Fibroblast of lung (primary cell): ENCODE measurements at regions not wholly inside any gene's neighbourhood (a gene's known extent, or its start where the extent isn't known, plus 50 kb on each side); places are given as distances from the start of the nearest gene placed in this dataset.

ENCODE experiments used
- DNase-seq, 2 donors: peaks; one replicate each; pipeline versions ENCODE4 v3.0.0 to v3.0.0-alpha.2; 2010; ENCODE audit warnings: low read depth in 2 of 2
- H2AFZ ChIP-seq: 2 replicates; pipeline ENCODE4 v1.5.1; 2012; ENCODE audit warnings: low read length, control low read depth, inconsistent platforms
- H3K27ac ChIP-seq: 2 replicates; pipeline ENCODE4 v1.5.1; 2011; ENCODE audit warnings: low read length, control low read depth; ENCODE audit not compliant: insufficient read depth
- H3K27me3 ChIP-seq: 2 replicates; pipeline ENCODE4 v1.5.1; 2011; ENCODE audit warnings: mild to moderate bottlenecking, low read length; ENCODE audit not compliant: control insufficient read depth, insufficient read depth
- H3K36me3 ChIP-seq: 2 replicates; pipeline ENCODE4 v1.5.1; 2011; ENCODE audit warnings: low read length; ENCODE audit not compliant: control insufficient read depth, insufficient read depth
- H3K4me1 ChIP-seq: 2 replicates; pipeline ENCODE4 v1.5.1; 2011; ENCODE audit warnings: low read length; ENCODE audit not compliant: control insufficient read depth, insufficient read depth; ENCODE audit errors: extremely low read depth
- H3K4me2 ChIP-seq: 2 replicates; pipeline ENCODE4 v1.5.1; 2011; ENCODE audit warnings: low read length, control low read depth; ENCODE audit not compliant: insufficient read depth; ENCODE audit errors: extremely low read depth
- H3K4me3 ChIP-seq, 4 experiments: fragments of 200-600 bp in 1 of 4; sonication (generic) in 1 of 4; replicated peaks in 1 of 4; 2 replicates each; pipeline ENCODE4 v1.5.1; 2011 to 2016; ENCODE audit warnings: low read length in 4 of 4, low read depth in 3 of 4, mild to moderate bottlenecking in 3 of 4, control low read depth in 2 of 4, inconsistent platforms in 1 of 4, mixed read lengths in 1 of 4; ENCODE audit not compliant: insufficient read depth in 1 of 4; ENCODE audit errors: control extremely low read depth in 1 of 4
- H3K79me2 ChIP-seq: 2 replicates; pipeline ENCODE4 v1.5.1; 2012; ENCODE audit warnings: mild to moderate bottlenecking, low read length, inconsistent platforms; ENCODE audit not compliant: control insufficient read depth, insufficient read depth
- H3K9ac ChIP-seq: 2 replicates; pipeline ENCODE4 v1.5.1; 2011; ENCODE audit warnings: mild to moderate bottlenecking, low read length, control low read depth; ENCODE audit not compliant: insufficient read depth
- H3K9me3 ChIP-seq: 2 replicates; pipeline ENCODE4 v1.5.1; 2012; ENCODE audit warnings: low read depth, low read length; ENCODE audit not compliant: control insufficient read depth, insufficient read depth
- H4K20me1 ChIP-seq: 2 replicates; pipeline ENCODE4 v1.5.1; 2011; ENCODE audit warnings: low read length; ENCODE audit not compliant: control insufficient read depth, insufficient read depth; ENCODE audit errors: extremely low read depth
- EZH2 ChIP-seq: IDR thresholded peaks from 2 replicates; pipeline ENCODE4 v1.5.1; 2012; ENCODE audit warnings: low read length, control low read depth, mild to moderate bottlenecking; ENCODE audit errors: missing control alignments
- TF ChIP-seq, protein P1 (sequence below), 2 donors: IDR thresholded peaks in 1 of 2; conservative IDR thresholded peaks in 1 of 2; 1 replicate in 1 of 2; 2 replicates in 1 of 2; pipeline ENCODE4 v1.5.1; 2011 to 2012; ENCODE audit warnings: low read length in 2 of 2, control low read depth in 1 of 2, inconsistent platforms in 1 of 2, low read depth in 1 of 2, mild to moderate bottlenecking in 1 of 2

DNA sequence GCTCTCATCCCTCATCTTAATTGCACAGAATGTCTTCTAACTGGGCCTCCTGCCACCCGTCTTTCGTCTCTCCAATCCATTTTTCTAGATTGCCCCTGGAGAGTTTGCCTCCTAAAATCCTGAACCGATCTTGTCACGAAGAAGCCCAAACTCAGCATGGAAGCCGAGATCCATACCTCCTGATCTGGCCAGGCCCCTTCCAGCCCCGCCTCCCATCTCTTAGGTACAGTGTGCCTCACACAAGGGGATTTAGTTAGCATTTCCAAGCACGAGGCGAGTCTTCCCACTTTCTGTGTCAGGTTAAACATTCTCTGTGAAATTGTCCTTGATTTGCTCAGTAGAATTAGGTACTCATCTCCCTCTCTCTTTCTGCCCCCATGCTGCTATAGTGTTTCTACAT, 80.0 kb upstream of the TENM3 start:
- H3K27ac ChIP-seq = no peak overlapping the region
- no peaks in the 10 kb centered on the region for H3K9me3 ChIP-seq
- H3K4me2 ChIP-seq = no peak overlapping the region
- H3K27me3 ChIP-seq = no peaks in the 10 kb centered on the region
- TF ChIP-seq, protein P1, sequence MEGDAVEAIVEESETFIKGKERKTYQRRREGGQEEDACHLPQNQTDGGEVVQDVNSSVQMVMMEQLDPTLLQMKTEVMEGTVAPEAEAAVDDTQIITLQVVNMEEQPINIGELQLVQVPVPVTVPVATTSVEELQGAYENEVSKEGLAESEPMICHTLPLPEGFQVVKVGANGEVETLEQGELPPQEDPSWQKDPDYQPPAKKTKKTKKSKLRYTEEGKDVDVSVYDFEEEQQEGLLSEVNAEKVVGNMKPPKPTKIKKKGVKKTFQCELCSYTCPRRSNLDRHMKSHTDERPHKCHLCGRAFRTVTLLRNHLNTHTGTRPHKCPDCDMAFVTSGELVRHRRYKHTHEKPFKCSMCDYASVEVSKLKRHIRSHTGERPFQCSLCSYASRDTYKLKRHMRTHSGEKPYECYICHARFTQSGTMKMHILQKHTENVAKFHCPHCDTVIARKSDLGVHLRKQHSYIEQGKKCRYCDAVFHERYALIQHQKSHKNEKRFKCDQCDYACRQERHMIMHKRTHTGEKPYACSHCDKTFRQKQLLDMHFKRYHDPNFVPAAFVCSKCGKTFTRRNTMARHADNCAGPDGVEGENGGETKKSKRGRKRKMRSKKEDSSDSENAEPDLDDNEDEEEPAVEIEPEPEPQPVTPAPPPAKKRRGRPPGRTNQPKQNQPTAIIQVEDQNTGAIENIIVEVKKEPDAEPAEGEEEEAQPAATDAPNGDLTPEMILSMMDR (conservative IDR thresholded peaks at IDR 0.05 in 1 of 2, IDR thresholded peaks at IDR 0.05 in 1 of 2; ENCODE audit: low read depth in 1 of 2, low read length in 2 of 2) = no peak
- TF ChIP-seq EZH2 = no peak
- no peaks in the 10 kb centered on the region for H4K20me1 ChIP-seq
- H3K79me2 ChIP-seq = no peaks in the 10 kb centered on the region
- H3K4me3 ChIP-seq = no peak overlapping the region
- H3K9ac ChIP-seq = no peak overlapping the region
- H3K36me3 ChIP-seq = no peaks in the 10 kb centered on the region
- no peaks in the 10 kb centered on the region for H3K4me1 ChIP-seq
- no peak for DNase-seq
- H2AFZ ChIP-seq = no peak overlapping the region

GRCh38 chr4:182169572-182169971, 73.6 kb upstream of the TENM3 start:
- no peaks in the 10 kb centered on the region for H3K79me2 ChIP-seq
- no peaks in the 10 kb centered on the region for H3K36me3 ChIP-seq
- H3K4me1 ChIP-seq = no peaks in the 10 kb centered on the region
- TF ChIP-seq EZH2 = no peak
- TF ChIP-seq, protein P1 (conservative IDR thresholded peaks at IDR 0.05 in 1 of 2, IDR thresholded peaks at IDR 0.05 in 1 of 2; ENCODE audit: low read depth in 1 of 2, low read length in 2 of 2) = no peak
- no peak overlapping the region for H3K27ac ChIP-seq
- no peak overlapping the region for H3K4me3 ChIP-seq
- H3K9me3 ChIP-seq = no peaks in the 10 kb centered on the region
- DNase-seq = no peak
- H3K4me2 ChIP-seq = no peak overlapping the region
- H3K27me3 ChIP-seq = no peaks in the 10 kb centered on the region
- no peak overlapping the region for H3K9ac ChIP-seq
- no peaks in the 10 kb centered on the region for H4K20me1 ChIP-seq
- no peak overlapping the region for H2AFZ ChIP-seq

- no peak for DNase-seq
- Histone ChIP-seq H3K36me3 (no peaks in the 10 kb centered on the region), H3K9me3 (no peaks in the 10 kb centered on the region), H3K4me3 (no peak overlapping the region), H3K4me1 (no peaks in the 10 kb centered on the region), H3K9ac (no peak overlapping the region), H3K27ac (no peak overlapping the region), H4K20me1 (no peaks in the 10 kb centered on the region), H3K27me3 (no peaks in the 10 kb centered on the region), H2AFZ (no peak overlapping the region), H3K4me2 (no peak overlapping the region), H3K79me2 (no peaks in the 10 kb centered on the region)
- TF ChIP-seq, protein P1 (conservative IDR thresholded peaks at IDR 0.05 in 1 of 2, IDR thresholded peaks at IDR 0.05 in 1 of 2; ENCODE audit: low read depth in 1 of 2, low read length in 2 of 2) = no peak
- no peak for TF ChIP-seq EZH2
These were observed 73.2 kb upstream of the TENM3 start for GRCh38 chr4:182169987-182170386.
